ENCODE measurements at regions not wholly inside any gene's neighbourhood (a gene's known extent, or its start where the extent isn't known, plus 50 kb on each side); places are given as distances from the start of the nearest gene placed in this dataset.

GRCh38 chr2:76642129-76642528 is 880.0 kb downstream of the LRRTM4 start:
- TF ChIP-seq CTCF (IDR thresholded peaks at IDR 0.05) = no peak
- no peak for TF ChIP-seq POLR2A (IDR thresholded peaks at IDR 0.05)
